GM18499 (cell line): ENCODE measurements at regions not wholly inside any gene's neighbourhood (a gene's known extent, or its start where the extent isn't known, plus 50 kb on each side); places are given as distances from the start of the nearest gene placed in this dataset.

Source experiments
- ATAC-seq: cut with Tn5 transposase; IDR thresholded peaks from one replicate; pipeline ENCODE4 v1.9.1; 2021; ENCODE audit warnings: moderate number of reproducible peaks; ENCODE audit not compliant: insufficient read depth, unreplicated experiment

DNA sequence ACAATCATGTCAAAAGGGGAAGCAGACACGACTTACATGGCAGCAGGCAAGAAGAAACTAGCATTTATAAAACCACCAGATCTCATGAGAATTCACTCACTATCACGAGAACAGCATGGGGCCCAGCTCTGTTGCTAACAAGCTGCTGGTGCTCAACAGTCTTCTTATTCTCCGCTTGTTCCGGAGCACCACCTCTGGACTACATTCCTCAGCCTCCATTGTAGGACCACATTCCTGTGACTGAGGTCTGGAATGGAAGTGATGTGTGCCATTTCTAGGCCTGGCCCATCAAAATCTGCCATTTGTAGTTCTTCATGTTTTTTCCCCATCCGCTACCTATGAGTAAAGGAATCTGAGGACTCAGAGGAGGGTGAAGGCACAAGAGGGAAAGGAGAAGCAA lies 111.5 kb upstream of the PTCHD1 start:
- no peak for ATAC-seq

- ATAC-seq: no peak
These were observed 106.2 kb upstream of the PTCHD1 start for GRCh38 chrX:23228454-23228853.

DNA sequence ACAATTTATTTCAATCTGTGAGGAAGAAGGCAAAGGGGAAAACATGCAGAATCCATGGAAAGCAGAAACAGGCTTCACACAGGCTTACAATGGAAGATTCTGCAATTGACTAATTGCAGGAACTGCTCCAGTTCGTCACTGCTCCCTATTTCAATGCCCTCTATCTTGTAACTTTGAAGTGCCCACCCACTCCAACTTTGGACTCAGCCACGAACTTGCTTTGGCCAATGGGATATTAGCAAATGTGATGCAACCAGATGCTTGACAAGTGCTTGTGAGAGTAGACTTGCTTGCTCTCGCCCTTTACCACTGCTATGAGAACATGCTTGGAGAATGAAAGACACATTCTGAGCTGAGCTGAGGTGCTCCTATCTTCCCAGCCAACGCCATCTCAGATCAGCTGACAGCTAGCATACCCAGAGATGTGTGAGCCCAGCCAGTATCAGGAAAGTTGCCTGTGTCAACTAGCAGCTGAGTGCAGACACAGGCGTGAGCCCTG lies 105.7 kb upstream of the PTCHD1 start:
- ATAC-seq: no peak

DNA sequence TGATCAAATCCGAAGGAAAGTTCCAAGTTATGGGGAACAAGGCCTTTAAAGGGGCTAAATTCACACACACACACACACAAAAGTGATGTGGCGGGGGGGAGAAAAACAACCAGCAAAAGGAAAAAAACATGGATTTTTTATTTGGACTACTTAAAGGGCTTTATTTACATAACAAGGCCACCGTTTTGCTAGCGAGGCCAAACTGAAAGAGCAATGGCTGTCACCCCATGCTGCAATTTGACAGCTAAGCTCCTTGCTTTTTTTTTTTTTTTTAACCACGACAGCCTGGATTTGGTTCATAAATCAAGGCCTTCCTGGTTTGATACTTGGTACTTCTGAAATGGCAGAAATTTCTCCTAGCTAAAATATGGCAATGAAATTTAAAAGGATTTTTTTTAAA lies 99.6 kb upstream of the PTCHD1 start:
- no peak for ATAC-seq

GRCh38 chrX:23246001-23246400 lies 88.6 kb upstream of the PTCHD1 start:
- no peak for ATAC-seq

- no peak for ATAC-seq
These were observed 86.5 kb upstream of the PTCHD1 start for GRCh38 chrX:23248187-23248586.

DNA sequence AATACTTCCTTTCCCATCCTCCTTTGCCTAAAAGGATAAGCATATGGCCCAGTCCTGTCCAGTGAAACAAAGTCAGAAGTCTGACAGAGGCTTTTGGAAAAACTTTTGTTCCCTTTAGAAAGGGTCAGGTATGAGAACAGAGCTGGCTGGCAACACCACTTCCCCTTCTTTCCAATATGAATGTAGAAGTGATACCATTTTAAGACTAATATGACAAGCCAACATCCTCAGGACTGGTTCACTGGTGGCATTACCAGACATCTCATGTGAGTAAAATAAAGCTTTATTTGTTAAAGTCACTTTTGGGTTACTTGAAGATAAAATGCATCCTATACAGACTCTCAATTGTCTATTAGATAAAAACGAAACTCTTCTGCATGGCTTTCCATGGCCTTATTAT lies 83.6 kb upstream of the PTCHD1 start:
- no peak for ATAC-seq

- no peak for ATAC-seq
These were observed 70.8 kb upstream of the PTCHD1 start for GRCh38 chrX:23263892-23264291.

DNA sequence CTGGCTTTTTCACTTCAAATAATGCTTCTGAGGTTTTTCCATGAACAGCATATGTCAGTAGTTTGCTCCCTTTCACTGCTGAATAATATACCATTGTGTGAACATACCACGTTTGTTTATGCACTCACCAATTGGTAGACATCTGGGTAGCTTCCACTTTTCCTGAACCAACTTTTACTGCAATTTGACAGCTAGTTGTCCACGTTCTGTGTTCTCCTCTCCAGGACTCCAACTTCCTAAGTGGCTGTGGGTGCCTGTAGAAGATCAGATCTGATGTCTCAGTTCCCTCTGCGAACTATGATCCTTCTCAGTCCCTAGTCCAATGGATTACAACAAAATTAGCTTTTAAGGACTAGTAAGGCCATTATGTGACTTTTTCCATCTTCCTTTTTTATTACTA lies 64.7 kb upstream of the PTCHD1 start:
- ATAC-seq: no peak

DNA sequence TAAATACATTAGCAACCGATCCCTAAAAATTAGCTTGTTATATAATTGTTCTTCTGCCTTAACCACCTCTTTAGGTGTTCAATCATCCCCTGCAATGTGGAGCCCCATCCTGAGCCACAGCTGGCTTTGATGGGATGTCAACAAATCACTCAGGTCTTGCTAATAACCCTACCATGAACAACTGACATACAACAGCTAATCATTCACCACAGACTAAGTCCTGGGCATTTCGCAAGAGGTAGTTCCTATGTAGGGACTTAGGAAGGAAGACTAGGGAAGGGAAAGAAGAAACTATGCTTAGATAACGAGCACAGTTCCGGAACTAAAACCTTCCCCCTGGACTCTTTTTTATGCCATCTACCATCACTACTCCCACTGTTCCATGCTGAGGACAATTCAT lies 63.6 kb upstream of the PTCHD1 start:
- no peak for ATAC-seq

DNA sequence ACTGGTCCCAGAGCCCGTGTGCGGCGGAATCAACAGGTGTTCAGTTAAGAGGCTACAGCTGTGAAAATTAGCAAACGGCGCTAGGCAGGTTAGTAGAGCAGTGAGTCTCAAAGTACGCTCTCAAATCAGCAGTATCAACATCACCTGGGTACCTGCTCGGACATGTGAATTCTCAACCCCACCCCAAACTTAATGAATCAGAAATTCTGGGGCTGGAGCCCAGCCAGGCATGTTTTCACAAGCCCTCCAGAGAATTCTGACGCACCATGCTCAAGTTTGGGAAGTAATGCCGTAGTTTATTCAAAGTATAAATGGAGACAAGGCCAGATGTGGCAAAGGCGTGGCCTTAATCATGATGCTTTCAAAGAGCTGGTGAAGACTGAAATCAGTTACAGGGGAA lies 58.2 kb upstream of the PTCHD1 start:
- ATAC-seq: no peak
